HCT116 (cell line): ENCODE measurements at regions not wholly inside any gene's neighbourhood (a gene's known extent, or its start where the extent isn't known, plus 50 kb on each side); places are given as distances from the start of the nearest gene placed in this dataset.

Experiments used
- EGR1 ChIP-seq: IDR thresholded peaks from 2 replicates; pipeline ENCODE4 v1.6.1; 2012; ENCODE audit warnings: low read depth
- ELF1 ChIP-seq: IDR thresholded peaks from 2 replicates; pipeline ENCODE4 v1.6.1; 2012; ENCODE audit warnings: low read depth, borderline replicate concordance
- EZH2 ChIP-seq: fragments of 200-600 bp; sonication (generic); IDR thresholded peaks from 2 replicates; pipeline ENCODE4 v1.6.1; 2017; ENCODE audit warnings: antibody characterized with exemption, mixed run types
- JUND ChIP-seq: IDR thresholded peaks from 2 replicates; pipeline ENCODE4 v1.6.1; 2012
- MAX ChIP-seq: IDR thresholded peaks from 2 replicates; pipeline ENCODE4 v1.6.1; 2012
- POLR2A ChIP-seq: IDR thresholded peaks from 2 replicates; pipeline ENCODE4 v1.7.0; 2011; ENCODE audit warnings: borderline replicate concordance; ENCODE audit not compliant: insufficient read depth, insufficient read length; ENCODE audit errors: extremely low read depth
- POLR2AphosphoS5 ChIP-seq: IDR thresholded peaks from 2 replicates; pipeline ENCODE4 v1.6.1; 2011; ENCODE audit warnings: mild to moderate bottlenecking, low read depth, low read length, moderate library complexity
- REST ChIP-seq: IDR thresholded peaks from 2 replicates; pipeline ENCODE4 v1.6.1; 2012; ENCODE audit warnings: low read depth
- ZNF274 ChIP-seq: fragments of 200-500 bp; sonication (Bioruptor generic); IDR thresholded peaks from 2 replicates; pipeline ENCODE4 v1.6.1; 2014; ENCODE audit warnings: mild to moderate bottlenecking, low read depth, low read length, inconsistent platforms
- TF ChIP-seq, protein P1 (sequence below), 3 experiments: fragments of 200-600 bp in 1 of 3; sonication (generic) in 1 of 3; IDR thresholded peaks in 2 of 3; conservative IDR thresholded peaks in 1 of 3; 2 replicates each; pipeline ENCODE4 v1.5.1; 2012 to 2017; ENCODE audit warnings: low read depth in 2 of 3, low read length in 2 of 3, antibody characterized with exemption in 1 of 3, borderline replicate concordance in 1 of 3, control low read depth in 1 of 3, mild to moderate bottlenecking in 1 of 3, mixed read lengths in 1 of 3, mixed run types in 1 of 3, moderate library complexity in 1 of 3; ENCODE audit not compliant: insufficient read depth in 1 of 3
- TF ChIP-seq, protein P2 (sequence below): IDR thresholded peaks from 2 replicates; pipeline ENCODE4 v1.6.1; 2011; ENCODE audit warnings: mild to moderate bottlenecking, low read length, moderate library complexity; ENCODE audit not compliant: insufficient replicate concordance; ENCODE audit errors: extremely low read depth

- TF ChIP-seq EGR1, result no peak
- TF ChIP-seq, protein P1, sequence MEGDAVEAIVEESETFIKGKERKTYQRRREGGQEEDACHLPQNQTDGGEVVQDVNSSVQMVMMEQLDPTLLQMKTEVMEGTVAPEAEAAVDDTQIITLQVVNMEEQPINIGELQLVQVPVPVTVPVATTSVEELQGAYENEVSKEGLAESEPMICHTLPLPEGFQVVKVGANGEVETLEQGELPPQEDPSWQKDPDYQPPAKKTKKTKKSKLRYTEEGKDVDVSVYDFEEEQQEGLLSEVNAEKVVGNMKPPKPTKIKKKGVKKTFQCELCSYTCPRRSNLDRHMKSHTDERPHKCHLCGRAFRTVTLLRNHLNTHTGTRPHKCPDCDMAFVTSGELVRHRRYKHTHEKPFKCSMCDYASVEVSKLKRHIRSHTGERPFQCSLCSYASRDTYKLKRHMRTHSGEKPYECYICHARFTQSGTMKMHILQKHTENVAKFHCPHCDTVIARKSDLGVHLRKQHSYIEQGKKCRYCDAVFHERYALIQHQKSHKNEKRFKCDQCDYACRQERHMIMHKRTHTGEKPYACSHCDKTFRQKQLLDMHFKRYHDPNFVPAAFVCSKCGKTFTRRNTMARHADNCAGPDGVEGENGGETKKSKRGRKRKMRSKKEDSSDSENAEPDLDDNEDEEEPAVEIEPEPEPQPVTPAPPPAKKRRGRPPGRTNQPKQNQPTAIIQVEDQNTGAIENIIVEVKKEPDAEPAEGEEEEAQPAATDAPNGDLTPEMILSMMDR (IDR thresholded peaks at IDR 0.05 in 2 of 3, conservative IDR thresholded peaks at IDR 0.05 in 1 of 3; ENCODE audit: borderline replicate concordance in 1 of 3, insufficient read depth in 1 of 3, low read depth in 2 of 3, low read length in 2 of 3), result no peak
- no peak for TF ChIP-seq MAX
- TF ChIP-seq JUND, result no peak
- no peak for TF ChIP-seq ELF1
- no peak for TF ChIP-seq EZH2
- no peak for TF ChIP-seq POLR2A
- TF ChIP-seq REST, result no peak
- TF ChIP-seq, protein P2, sequence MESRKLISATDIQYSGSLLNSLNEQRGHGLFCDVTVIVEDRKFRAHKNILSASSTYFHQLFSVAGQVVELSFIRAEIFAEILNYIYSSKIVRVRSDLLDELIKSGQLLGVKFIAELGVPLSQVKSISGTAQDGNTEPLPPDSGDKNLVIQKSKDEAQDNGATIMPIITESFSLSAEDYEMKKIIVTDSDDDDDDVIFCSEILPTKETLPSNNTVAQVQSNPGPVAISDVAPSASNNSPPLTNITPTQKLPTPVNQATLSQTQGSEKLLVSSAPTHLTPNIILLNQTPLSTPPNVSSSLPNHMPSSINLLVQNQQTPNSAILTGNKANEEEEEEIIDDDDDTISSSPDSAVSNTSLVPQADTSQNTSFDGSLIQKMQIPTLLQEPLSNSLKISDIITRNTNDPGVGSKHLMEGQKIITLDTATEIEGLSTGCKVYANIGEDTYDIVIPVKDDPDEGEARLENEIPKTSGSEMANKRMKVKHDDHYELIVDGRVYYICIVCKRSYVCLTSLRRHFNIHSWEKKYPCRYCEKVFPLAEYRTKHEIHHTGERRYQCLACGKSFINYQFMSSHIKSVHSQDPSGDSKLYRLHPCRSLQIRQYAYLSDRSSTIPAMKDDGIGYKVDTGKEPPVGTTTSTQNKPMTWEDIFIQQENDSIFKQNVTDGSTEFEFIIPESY, result no peak
- TF ChIP-seq ZNF274, result no peak
- TF ChIP-seq POLR2AphosphoS5, result no peak
Measured at GRCh38 chrX:16386126-16386525, 218.8 kb downstream of the MAGEB17 start.
